ENCODE measurements at regions not wholly inside any gene's neighbourhood (a gene's known extent, or its start where the extent isn't known, plus 50 kb on each side); places are given as distances from the start of the nearest gene placed in this dataset.

DNA sequence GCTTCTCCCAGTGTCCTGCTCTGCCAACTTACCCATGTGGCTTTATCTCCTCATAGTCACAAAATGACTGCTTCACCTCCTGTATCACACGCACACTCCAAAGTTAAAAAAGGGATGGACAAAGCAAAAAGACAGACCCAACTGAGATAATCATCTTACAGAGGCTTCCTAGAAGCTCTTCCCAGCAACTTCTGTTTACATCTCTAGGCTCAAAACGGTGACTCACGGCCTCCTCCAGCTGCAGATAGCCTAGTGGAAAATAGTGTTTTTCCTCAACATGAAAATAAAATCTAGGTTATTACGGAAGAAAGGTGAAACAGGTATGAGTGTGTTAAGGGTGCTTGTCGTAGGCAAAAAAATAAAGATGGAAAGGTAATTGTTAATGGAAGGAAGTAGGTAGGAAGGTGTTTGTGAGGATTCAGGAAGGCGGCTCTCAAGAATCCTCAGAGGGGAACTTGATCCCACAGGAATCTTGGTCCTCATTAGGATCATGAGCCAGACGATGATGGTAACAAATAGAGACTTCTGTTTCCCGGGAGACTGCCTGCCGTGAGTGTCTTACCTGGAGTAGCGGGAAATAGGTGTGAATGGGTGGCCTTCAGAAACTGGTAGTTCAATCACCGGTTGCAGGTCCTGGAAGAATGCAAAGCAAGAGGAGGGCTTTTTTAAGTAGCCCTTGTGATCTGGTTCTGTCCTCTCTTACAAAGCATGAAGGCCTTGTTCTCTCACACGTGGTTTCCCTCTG is 487.5 kb upstream of the TMEM132C start:
- TF ChIP-seq CTCF (conservative IDR thresholded peaks at IDR 0.05) (no peak), EZH2 (IDR thresholded peaks at IDR 0.05; ENCODE audit: low read depth) (no peak)
